Neural progenitor cell (in vitro differentiated cells): ENCODE measurements at regions not wholly inside any gene's neighbourhood (a gene's known extent, or its start where the extent isn't known, plus 50 kb on each side); places are given as distances from the start of the nearest gene placed in this dataset.

ENCODE experiments used
- CTCF ChIP-seq: fragments of 200-600 bp; sonication (generic); IDR thresholded peaks from 2 replicates; pipeline ENCODE4 v1.5.1; 2017; ENCODE audit warnings: antibody characterized with exemption, mild to moderate bottlenecking
- EZH2 ChIP-seq: fragments of 200-600 bp; sonication (generic); IDR thresholded peaks from 2 replicates; pipeline ENCODE4 v1.6.1; 2017; ENCODE audit warnings: antibody characterized with exemption, mild to moderate bottlenecking, moderate library complexity

GRCh38 chr11:20310137-20310536 lies 53.4 kb upstream of the HTATIP2 start:
- TF ChIP-seq EZH2 (no peak), CTCF (no peak)
